Gastroesophageal sphincter (tissue), 4 donors: ENCODE measurements at regions not wholly inside any gene's neighbourhood (a gene's known extent, or its start where the extent isn't known, plus 50 kb on each side); places are given as distances from the start of the nearest gene placed in this dataset.

Source experiments
- ATAC-seq: fragments of 150-250 bp; one replicate; pipeline ENCODE4 v1.9.1; 2016; ENCODE audit warnings: mild to moderate bottlenecking, moderate library complexity
- H3K27ac ChIP-seq, 4 donors: fragments of 200-600 bp; sonication (generic) in 3 of 4; 1 replicate in 3 of 4; 2 replicates in 1 of 4; pipeline ENCODE4 v1.5.1; 2016 to 2019
- H3K27me3 ChIP-seq: fragments of 200-600 bp; sonication (generic); one replicate; pipeline ENCODE4 v1.5.1; 2019
- H3K36me3 ChIP-seq, 2 donors: fragments of 200-600 bp; sonication (generic); one replicate each; pipeline ENCODE4 v1.5.1; 2019; ENCODE audit warnings: control low read depth in 1 of 2
- H3K4me1 ChIP-seq, 3 donors: fragments of 200-600 bp; sonication (generic); 1 replicate in 2 of 3; 2 replicates in 1 of 3; pipeline ENCODE4 v1.5.1; 2016 to 2019; ENCODE audit warnings: control low read depth in 2 of 3
- H3K4me3 ChIP-seq, 2 donors: fragments of 200-600 bp; sonication (generic); one replicate each; pipeline ENCODE4 v1.5.1; 2019; ENCODE audit warnings: mild to moderate bottlenecking in 1 of 2, moderate library complexity in 1 of 2
- H3K9me3 ChIP-seq, 3 donors: fragments of 200-600 bp; sonication (generic); one replicate each; pipeline ENCODE4 v1.5.1; 2017 to 2019; ENCODE audit warnings: control low read depth in 2 of 3
- EP300 ChIP-seq: sonication (generic); formaldehyde crosslinking; IDR thresholded peaks from one replicate; pipeline ENCODE4 v1.6.1; 2017; ENCODE audit warnings: antibody characterized with exemption, mild to moderate bottlenecking
- POLR2A ChIP-seq, 2 donors: fragments of 450-650 bp; IDR thresholded peaks; one replicate each; pipeline ENCODE4 v1.6.1; 2017; ENCODE audit warnings: antibody characterized with exemption in 2 of 2, mild to moderate bottlenecking in 2 of 2, moderate library complexity in 1 of 2
- POLR2AphosphoS5 ChIP-seq: sonication (generic); formaldehyde crosslinking; IDR thresholded peaks from one replicate; pipeline ENCODE4 v1.6.1; 2017; ENCODE audit warnings: antibody characterized with exemption
- WGBS, 2 donors: methylation state at CpG; one replicate each; pipeline ENCODE4 v1.1.5; 2018; ENCODE audit warnings: low coverage in 1 of 2; 5-methylcytosine and 5-hydroxymethylcytosine counted together
- TF ChIP-seq, protein P1 (sequence below), 4 experiments: fragments of 200-600 bp in 2 of 4; fragments of 450-650 bp in 2 of 4; sonication (generic) in 1 of 4; IDR thresholded peaks; one replicate each; pipeline ENCODE4 v1.5.1; 2017 to 2019; ENCODE audit warnings: antibody characterized with exemption in 4 of 4, mild to moderate bottlenecking in 2 of 4, moderate library complexity in 2 of 4

DNA sequence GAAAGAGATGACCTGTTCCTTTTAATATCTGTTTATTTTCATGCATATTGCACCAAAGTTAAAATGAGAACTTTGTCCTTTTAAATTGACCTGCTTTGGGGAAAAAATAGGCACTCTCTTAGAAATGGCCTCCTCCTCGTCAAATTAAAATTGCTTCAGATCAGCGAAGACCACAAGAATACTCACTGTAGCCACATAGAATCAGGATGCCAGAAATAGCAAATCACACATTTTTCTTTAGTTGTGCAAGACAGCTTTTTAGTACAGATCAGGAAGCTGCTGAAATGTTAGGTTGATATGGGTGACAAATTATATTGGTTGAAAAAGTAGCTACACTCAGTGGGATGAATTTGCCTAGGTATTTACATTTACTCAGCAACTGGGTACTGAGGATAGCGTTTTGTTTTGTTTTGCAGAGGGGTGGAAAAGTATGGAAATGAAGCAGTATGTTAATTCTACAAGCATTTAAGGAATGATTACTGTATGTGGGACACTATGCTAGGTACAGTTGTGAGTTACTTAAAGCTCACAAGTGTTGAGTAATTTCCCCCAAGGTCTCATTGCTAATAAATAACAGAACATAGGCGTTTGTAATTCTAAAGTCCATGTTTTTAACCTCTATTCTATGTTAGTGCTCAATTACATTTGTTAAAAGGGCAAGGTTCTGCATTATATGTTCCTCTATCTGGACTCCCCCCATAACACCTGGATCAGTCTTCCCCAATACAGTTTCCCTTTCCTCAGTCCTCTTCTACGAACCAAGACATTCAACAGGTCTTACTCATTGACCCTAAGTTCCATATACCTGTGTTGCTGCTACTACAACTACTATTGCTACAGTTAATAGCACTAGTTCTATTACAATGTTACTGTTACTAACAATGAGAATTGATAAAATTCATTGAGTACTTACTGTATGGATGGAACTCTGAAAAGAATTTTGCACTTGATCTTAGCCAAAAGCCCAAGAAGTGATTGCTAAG lies 99.4 kb upstream of the S1PR1 start:
- no peak overlapping the region for H3K27ac ChIP-seq
- no peaks in the 10 kb centered on the region for H3K4me1 ChIP-seq
- ATAC-seq = no peak
- H3K36me3 ChIP-seq = no peaks in the 10 kb centered on the region
- H3K9me3 ChIP-seq = no peaks in the 10 kb centered on the region
- H3K4me3 ChIP-seq = no peak overlapping the region
- TF ChIP-seq, protein P1, sequence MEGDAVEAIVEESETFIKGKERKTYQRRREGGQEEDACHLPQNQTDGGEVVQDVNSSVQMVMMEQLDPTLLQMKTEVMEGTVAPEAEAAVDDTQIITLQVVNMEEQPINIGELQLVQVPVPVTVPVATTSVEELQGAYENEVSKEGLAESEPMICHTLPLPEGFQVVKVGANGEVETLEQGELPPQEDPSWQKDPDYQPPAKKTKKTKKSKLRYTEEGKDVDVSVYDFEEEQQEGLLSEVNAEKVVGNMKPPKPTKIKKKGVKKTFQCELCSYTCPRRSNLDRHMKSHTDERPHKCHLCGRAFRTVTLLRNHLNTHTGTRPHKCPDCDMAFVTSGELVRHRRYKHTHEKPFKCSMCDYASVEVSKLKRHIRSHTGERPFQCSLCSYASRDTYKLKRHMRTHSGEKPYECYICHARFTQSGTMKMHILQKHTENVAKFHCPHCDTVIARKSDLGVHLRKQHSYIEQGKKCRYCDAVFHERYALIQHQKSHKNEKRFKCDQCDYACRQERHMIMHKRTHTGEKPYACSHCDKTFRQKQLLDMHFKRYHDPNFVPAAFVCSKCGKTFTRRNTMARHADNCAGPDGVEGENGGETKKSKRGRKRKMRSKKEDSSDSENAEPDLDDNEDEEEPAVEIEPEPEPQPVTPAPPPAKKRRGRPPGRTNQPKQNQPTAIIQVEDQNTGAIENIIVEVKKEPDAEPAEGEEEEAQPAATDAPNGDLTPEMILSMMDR (IDR thresholded peaks at IDR 0.05) = no peak
- TF ChIP-seq POLR2A (IDR thresholded peaks at IDR 0.05) (no peak), POLR2AphosphoS5 (no peak), EP300 (no peak)
- no peaks in the 10 kb centered on the region for H3K27me3 ChIP-seq
- 56 to 64% methylated on average over 5 of the region's 5 CpGs for WGBS, 2 donors

DNA sequence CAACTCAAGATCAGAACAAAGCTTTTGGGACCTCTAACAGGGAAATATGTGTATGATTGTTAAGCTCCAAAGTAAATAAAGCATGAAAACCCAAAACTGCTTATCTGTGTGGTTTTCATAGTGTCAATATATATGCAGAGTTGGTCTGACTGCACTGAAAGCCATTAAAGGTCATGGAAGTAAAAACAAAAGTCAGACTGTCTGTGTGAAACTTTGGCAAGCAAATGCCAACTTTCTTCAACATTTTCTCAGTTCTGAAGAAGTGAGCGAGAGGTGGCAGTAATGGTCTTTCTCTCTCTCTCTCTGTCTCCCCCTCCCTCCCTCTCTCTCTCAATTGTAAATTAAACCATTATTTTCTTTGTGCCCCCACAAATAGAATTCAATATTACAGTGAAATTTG lies 100.1 kb upstream of the S1PR1 start:
- no peak for ATAC-seq
- H3K4me1 ChIP-seq = no peaks in the 10 kb centered on the region
- no peak for TF ChIP-seq POLR2A (IDR thresholded peaks at IDR 0.05)
- TF ChIP-seq POLR2AphosphoS5 = no peak
- no peak for TF ChIP-seq EP300
- TF ChIP-seq, protein P1 (IDR thresholded peaks at IDR 0.05) = peak in 1 of 4 experiments; percentile 10

DNA sequence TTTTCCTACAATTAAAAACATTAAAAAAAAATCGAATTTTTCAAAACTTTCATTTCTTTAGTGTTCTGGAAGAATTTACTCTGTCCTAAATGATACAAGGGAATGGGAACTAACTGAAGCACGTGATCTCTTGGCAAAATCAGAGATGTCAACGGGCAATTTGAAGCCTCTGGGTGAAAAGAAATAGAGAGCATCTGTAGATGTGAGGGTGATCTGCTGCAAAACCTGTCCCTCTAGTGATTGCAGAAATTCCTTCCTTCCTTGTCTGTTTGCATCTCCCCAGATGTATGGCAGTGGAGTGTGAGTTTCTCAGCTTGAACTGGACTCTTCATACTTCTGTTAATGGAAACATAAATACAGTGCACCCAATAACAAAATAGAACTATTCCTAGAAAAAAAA lies 100.5 kb upstream of the S1PR1 start:
- no peaks in the 10 kb centered on the region for H3K4me1 ChIP-seq
- 55 to 59% methylated on average over 3 of the region's 3 CpGs for WGBS, 2 donors

More for the DNA sequence above, 100.1 kb upstream of the S1PR1 start:
- no peak overlapping the region for H3K4me3 ChIP-seq
- no peaks in the 10 kb centered on the region for H3K36me3 ChIP-seq
- no peaks in the 10 kb centered on the region for H3K27me3 ChIP-seq
- H3K27ac ChIP-seq = no peak overlapping the region
- 44 to 80% methylated on average over 1 of the region's 1 CpG for WGBS, 2 donors
- H3K9me3 ChIP-seq = no peaks in the 10 kb centered on the region

DNA sequence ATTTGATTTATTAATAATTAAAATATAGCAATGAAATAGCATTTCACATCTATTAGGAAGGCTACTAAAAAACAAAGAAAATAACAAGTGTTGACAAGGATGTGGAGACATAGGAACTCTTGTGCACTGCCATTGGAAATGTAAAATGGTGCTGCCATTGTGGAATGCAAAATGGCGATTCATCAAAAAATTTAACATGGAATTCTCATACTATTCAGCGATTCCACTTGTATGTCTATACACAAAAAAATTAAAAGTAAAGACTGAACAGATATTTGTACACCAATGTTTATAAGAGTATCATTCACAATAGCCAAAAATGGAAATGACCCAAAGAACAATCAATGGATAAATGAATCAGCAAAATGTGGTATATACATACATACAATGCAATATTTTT lies 101.3 kb upstream of the S1PR1 start:
- Histone ChIP-seq H3K4me1 (no peaks in the 10 kb centered on the region), H3K9me3 (no peaks in the 10 kb centered on the region), H3K4me3 (no peak overlapping the region), H3K36me3 (no peaks in the 10 kb centered on the region), H3K27me3 (no peaks in the 10 kb centered on the region), H3K27ac (no peak overlapping the region)
- WGBS, 2 donors = 90 to 95% methylated on average over 2 of the region's 2 CpGs
- TF ChIP-seq POLR2AphosphoS5 = no peak
- no peak for TF ChIP-seq POLR2A (IDR thresholded peaks at IDR 0.05)
- TF ChIP-seq, protein P1 (IDR thresholded peaks at IDR 0.05) = no peak
- no peak for TF ChIP-seq EP300
- no peak for ATAC-seq

More for the DNA sequence above, 100.5 kb upstream of the S1PR1 start:
- no peak for ATAC-seq
- Histone ChIP-seq H3K36me3 (no peaks in the 10 kb centered on the region), H3K4me3 (no peak overlapping the region), H3K9me3 (no peaks in the 10 kb centered on the region), H3K27me3 (no peaks in the 10 kb centered on the region), H3K27ac (no peak overlapping the region)
- TF ChIP-seq POLR2AphosphoS5 (no peak), POLR2A (IDR thresholded peaks at IDR 0.05) (no peak), EP300 (no peak)
- TF ChIP-seq, protein P1 (IDR thresholded peaks at IDR 0.05) = no peak
